NCI-H128 (cell line): ENCODE measurements at regions not wholly inside any gene's neighbourhood (a gene's known extent, or its start where the extent isn't known, plus 50 kb on each side); places are given as distances from the start of the nearest gene placed in this dataset.

Source experiments
- DNase-seq: peaks from one replicate; lab custom pipeline; 2025; ENCODE audit not compliant: unreplicated experiment; lab: John Stamatoyannopoulos, UW

DNA sequence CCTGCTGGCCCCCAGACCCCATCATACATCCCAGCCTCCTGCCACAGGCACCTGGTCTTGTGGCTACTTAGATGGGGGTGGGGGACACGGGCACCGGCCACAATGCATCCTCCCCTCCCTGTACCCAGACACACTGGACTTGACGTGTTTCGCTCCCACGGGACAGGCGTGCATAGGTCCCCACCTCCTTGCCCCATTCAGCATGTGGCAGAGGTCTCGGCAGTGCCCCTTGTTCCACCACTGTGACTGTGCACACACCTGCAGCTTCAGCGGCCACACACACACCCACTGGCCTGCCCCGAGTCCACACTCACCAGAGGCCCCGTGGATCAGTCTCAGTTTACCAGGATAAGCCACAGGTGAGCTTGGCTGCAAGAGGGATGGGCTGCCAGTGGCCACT is 109.6 kb downstream of the ENGASE start:
- no peak for DNase-seq

DNA sequence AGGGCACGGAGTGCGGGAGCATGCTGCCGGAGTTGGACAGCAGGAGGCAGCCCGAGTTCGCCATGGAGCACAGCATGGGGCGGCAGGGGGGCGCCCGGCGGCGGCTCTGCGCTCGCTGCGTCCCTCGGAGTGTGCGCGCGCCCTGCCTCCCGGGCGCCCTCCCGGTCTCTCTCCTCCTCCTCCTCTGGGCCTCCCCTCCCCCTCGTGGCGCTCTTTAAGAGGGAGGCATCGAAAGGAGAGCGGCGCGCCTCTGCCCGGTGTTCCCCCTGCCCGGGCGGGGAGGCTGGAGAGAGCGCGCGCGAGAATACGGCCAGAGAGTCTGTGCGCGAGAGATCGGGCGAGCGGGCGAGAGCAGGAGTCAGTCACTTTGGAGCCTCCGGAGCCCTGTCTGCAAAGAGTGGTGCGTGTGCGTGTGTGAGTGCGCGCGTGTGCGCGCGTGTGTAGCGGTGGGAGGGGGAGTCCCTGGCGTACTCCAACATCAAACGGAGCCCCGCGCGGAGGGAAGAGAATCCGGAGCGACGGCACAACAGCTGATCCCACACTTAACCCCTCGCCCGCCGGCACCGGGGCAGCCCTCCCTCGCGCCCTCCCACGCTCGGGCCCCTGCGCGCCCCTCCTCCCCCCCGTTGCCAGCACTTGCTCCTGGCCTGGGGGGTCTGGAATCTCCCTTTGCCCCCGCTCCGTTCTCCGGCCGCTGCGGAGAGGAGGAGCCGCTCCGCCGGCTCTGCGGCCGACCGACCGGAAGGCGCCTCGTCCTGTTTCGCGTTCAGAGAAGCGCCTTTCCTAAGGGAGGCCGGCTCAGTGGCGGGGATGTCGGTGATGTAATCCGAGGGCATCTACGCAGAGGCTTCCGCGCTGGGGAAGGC is 108.9 kb downstream of the ENGASE start:
- DNase-seq, result peak; percentile 39

DNA sequence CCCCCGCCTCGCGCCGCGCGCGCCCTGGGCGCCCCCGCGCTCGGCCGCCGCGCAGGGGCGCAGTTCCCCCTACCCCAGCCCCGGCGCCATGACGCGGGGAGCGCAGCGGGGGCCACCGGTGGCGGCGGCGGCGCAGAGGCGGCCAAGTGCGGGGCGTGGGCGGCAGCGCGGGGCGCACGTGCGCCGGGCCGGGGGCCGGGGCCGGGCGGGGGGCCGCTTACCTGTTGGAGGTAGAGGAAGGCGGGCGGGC is 108.3 kb downstream of the ENGASE start:
- DNase-seq, result no peak

DNA sequence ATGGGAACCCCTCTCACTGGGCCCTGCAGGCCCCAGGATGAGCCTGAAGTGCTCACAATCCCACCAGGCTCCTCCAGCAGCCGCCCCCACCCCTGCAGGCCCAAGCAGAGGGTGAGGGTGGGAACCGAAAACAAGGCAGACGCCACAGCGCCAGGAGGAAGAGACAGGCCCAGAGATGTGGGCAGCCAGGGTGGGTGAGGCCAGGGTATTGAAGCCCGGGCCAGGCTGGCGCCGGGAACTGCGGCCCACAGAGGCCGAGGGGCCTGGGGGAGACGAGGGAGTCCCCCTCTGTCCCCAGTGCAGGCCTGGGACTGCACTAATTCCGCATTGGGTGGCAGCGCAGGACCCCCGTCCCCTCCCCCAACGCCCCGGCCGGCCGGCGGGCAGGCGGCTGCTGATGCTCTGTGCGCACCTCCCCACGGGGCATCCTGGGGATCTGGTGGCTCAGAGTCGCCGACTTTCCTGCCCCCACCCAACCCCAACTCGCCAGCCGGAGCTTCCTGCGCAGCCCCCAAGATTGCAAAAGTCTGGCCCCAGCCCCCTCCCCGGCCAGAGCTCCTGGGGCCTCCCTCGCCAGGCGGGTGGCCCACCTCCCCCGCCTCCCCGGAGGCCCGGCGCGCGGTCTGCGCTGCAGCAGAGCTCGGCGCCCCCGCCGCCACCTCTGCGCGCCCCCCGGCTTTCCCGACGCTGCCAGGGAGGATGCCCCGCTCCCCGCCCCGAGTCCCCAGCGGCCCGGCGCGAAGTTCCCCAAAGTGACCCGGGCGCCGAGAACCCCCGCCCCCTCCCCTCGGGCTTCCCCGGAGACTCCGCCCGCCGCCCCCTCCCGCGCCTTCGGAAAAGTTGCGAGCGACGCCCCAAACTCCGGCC is 107.8 kb downstream of the ENGASE start:
- no peak for DNase-seq

DNA sequence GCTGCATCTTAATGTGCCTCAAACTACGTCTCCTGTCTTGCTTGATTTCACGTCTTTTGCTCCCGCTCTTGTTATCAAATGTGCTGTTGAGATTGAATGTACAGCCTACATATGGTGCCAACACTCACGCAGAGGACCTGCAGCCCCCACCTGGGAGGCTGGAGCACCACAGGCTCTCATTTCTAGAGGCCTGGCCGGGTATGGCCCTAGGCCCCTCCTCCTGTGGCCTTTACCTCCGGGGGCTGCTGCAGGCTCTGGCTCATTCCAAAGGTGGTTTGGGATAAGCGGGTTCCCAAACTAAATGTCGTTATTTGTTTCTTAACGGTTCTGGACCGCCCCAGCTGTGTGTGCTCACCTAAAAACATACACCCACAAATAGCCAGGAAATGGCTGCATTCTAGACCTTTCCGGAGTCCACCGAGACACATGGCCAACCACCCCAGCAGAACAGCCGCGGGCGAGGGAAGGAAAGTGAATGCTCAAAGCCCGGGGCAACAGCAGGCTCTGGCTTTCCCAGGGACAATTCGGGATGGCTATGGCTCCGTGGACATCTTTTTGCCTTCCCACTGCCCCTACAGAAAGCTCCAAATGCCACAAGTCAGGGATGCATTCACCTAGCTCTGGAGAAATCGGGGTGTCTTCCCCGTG is 105.9 kb downstream of the ENGASE start:
- no peak for DNase-seq

DNA sequence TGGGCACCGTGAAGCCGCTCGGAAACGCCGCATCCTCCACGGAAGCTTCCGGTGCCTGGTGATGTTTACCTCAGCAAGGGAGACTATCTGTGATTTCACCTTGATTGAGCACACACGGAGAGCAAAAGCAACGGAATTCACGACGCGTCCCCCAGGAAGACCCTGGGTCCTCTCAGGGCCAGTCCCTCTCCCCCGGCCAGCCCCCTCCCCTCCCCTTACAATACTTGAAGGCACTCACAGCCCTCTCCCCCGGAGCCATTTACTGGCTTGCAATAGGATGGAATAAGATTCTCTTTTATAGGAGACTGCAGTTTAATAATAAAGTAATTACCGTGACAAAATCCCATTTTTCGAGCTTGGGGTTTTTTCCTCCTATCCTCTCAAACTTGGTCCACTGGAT is 104.7 kb downstream of the ENGASE start:
- no peak for DNase-seq

DNA sequence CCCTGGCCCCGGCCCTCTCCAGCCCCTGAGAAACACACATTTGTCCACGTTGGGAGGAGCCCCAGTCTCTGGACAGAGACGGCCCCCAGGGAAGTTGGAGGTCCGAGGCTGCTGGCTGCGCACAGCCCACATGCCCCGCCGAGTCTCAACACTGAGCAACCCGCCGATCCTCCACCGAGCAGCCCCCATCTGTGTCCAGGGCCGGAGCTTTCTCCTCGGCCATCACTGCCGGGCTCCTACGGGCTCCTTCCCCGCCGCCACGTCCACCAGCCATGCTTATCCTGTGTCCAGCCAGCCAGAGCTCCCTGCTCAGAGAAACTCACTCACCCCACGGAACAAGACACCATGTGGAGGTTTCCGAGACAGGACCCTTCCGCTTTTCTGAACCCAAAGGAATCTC is 103.3 kb downstream of the ENGASE start:
- DNase-seq, result no peak

DNA sequence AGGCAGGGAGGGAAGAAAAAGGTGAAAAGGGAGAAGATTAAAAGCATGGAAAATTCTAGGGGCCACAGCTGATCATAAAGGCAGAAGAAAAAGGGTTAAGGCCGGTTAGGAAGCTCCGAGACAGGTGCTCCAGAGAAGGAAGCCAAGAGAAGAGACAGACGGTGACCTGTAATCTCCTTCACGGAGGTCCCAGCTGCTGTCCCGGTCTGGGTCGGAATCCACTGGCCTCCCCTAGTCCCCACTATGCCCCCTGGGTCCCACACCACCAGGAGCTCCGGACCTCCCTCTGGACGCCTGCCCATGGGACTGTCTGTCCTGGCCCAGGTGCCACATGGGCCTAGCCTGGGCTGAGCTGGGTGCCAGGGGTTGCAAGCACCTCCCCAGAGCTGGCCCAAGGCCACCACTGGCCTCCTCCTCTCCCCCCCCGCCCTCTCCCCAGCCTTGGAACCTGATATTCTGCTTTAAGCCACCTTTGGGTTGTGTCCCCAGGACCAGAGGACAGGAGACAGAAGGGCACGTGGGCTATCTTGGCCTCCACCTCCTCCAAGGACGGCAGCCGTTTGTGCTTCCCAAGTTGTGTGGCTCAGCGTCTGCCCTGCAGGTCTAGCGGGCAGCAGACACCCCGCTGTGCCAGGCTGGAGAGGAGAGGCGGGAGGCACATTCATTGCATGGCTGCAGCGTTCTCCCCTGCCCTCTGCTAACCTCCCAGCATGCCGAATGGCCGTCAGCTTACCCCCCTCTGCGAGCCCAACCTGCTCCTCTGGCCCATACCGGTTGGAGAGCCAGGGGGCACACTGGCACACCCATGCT is 102.4 kb downstream of the ENGASE start:
- DNase-seq, result no peak

DNA sequence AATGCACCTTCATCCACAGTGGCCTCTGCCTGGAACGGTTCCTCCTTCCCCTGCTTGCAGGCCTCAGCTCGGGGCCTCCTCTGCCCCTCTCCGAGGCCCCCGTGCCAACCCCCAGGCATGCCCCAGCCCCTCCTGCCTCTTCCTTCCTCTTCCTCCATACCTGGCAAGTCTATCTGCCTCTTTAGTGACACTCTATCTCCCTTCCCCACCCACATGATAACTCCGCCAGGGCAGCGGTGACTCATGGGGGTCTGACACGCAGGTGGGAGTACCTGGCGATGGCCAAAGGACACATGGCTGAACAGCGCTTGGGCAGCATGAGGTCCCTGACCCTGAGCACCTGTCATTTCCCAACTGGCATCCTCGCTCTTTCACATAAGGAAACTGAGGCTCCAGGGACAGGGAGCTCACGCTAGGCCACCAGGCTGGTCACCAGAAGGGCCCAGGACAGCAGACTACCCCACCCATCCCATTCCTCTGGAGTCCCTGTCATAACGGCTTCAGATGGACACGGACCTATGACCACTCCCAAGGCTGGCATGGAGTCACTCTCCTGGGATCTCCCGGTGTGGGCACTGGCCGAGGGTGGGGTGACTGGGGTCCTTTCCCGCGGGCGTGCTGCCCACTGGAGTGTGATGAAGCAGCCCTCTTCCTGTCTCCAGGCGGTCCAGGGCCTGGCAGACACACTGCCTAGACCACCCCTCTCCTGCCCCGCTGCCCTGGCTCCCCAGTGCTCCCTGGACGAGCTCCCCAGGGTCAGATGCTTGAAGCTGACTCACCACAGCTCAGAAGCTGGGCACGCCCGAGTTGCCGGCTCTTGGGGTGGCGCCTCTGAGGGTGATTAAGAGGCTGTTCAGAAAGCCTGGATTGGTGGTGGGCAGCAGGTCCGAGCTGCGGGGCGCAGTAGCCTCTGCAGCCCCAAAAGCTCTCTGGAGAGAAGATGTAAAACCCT is 100.6 kb downstream of the ENGASE start:
- no peak for DNase-seq

DNA sequence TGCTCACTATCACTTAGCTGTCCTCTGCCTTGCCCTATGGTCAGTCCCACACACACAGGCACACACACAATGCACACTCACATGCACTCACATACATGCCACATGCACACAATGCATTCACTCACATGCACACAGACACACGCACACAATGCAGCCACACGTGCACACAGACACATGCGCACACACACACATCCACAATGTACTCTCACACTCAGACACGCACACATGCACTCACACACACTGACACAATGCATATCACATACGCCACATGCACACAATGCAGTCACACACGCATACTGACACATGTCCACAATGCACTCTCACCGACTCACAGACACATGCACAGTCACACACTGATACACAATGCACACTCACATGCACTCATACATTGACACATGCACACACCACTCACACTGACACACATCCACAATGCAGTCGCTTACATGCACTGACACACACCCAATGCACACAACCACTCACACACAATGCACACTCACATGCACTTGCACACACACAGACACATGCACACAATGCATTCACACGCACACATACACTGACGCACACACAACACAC is 99.7 kb downstream of the ENGASE start:
- DNase-seq, result no peak

DNA sequence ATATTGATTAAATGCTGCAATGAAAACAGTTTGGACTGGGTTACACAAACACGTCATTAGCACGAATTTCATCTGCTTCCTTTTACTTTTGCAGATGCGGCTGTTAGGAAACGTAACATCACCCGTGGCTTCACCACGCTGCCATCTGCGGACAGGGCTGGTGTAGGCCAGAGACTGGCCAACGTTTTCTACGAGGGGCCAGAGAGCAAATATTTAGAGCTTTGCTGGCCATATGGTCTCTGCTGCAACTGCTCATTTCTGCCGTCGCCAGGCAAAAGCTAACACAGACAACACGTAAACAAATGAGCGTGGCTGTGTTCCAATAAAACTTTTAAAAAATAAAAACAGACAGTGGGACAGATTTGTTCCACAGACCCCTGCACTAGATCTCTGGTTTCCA is 96.6 kb downstream of the ENGASE start:
- no peak for DNase-seq

DNA sequence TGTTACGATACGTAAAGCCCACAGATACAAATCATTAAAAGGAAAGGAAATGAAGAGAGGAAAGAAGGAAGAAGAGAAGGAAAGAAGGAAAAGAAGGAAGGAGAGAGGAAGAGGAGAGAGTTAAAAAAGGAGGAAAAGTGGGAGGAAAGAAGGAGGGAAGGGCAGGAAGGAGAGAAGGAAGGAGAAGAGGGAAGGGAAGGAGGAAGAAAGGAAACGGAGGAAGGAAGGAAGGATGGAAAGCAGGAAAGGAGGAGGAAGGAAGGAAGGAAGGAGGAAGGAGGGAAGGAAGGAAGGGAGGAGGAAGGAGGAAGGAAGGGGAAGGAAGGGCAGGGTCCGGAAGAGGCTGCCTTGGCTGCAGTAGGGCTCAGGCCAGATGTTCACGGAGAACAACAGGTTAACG is 95.2 kb downstream of the ENGASE start:
- DNase-seq, result no peak

DNA sequence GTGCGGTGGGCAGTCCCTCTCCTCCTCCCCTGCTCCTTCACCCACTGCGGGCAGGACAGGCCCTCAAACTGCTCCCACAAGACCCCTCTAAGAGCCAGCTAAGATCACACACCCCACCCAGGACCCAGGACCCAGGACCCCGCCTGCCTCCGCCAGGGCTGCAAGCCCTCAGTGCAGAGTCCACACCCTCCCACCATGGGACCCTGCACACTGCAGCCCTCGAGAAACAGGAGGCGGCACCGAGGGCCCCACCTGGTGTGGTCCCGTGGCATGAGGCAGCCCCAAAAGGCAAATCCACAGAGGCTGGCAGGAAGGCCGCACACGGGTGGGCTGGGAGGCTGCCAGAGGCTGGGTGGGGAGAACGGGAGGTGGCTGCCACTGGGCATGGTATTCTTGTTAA is 94.7 kb downstream of the ENGASE start:
- DNase-seq, result no peak

DNA sequence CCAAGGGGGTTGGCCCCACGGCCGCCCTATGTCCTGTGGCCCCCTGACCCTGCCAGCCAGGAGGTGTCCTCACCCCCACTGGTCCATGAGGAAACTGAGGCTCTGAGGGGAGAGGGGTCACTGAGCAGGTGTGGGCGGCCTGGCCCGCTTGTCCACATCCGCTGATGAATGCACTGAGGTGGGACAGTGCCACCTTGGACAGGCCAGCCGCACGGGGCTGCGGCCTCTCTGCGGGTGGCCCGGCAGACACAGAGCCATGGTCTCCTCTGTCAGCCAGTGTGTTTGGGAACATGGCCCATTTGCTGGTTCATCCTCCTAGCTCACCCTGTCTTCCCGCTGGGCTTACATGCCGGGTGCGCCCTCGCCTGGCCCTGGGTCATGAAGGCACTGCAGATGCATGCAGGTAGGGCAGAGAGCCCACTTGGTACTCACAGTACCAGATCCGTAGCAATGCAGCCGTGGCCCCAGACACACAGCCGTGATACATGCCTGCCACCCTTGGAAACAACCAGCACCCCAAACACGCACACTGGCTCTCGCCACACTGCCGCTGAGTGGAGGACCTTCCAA is 93.9 kb downstream of the ENGASE start:
- DNase-seq, result no peak

DNA sequence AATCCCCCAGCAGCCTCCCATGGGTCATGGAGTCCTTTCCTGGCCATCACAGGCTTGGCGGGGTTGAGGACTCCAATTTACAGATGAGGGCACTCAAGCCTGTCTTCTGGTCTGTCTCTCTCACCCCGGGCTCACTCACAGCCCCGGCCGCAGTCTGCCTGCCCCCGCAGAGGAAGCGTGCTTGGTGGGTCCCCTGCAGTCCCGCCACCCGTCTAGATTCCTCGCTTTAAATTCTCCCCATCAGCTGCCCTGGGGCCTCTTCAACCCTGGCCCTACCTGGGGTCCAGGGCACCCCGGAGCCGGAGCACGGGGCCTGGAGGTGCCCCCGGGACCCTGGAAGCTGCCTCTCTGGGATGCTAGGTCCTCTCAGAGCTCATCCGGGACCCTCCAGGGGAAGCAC is 92.9 kb downstream of the ENGASE start:
- DNase-seq, result no peak

DNA sequence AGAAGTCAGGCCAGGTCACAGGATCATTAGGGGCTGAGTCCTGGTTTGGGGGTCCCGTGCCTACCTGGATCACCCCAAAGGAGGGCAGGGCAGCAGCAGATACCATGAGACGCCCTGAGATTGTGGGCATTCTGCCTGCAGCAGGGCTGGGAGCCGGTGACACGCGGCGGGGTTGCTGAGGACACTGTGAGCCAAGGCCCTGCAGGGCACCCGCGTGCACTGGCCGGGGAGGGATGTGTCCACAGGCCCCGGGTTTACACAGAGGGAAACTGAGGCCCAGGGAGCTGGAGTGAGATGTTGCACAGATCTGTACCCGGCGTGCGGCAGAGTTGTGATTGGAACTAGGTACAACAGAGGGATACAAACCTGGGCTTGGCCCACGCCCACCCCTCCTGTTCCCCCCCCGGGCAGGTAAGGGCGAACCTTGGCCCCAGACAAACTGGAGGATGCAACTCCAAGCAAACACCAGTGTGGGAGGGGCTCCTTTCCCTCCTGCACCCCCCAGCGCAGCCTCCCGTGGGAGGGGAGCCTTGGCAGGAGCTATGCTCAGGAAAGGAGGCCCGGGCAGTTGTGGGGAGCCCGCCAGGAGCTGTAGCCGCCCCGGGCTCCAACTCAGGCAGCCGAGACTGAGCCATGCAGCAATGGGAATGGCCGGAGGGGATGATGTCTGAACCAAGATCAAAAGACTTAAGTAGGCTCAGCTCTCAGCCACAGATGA is 91.3 kb downstream of the ENGASE start:
- DNase-seq, result no peak

DNA sequence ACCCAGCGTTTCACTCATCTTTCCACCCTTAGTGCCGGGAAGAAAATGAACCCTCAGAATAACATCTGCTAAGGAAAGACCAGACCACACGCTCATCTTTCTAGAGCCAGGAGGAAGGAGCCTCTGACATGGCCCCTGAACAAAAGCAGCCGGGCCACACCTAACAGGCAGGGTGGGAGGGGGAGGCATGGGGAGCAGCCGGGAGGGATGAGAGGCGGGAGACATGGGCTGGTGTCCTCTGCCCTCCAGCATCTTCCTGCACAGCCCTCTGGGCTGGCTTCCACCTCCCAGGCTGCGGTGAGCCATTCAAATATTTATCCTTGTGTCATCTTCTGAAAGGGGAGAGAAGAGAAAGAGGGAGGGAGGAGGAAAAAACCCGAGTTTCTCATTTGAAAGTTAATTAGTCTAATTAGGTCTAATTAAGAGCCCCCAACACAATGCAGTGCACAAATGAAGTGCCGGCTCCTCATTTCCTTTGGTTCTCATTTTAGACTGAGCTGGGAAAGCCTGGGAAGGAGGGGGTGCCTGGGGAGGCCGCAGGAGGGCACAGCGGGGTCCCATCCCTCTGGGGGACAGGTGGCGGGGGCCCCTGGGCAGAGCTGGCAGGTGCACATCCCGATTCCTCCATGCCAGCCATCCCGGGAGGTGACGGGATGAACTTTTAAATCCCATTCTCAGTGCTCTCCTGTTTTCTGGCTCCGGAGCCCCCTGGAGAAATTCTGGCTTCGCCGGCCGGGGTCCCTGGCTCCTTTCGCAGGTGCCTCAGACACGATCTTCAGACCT is 90.5 kb downstream of the ENGASE start:
- no peak for DNase-seq

DNA sequence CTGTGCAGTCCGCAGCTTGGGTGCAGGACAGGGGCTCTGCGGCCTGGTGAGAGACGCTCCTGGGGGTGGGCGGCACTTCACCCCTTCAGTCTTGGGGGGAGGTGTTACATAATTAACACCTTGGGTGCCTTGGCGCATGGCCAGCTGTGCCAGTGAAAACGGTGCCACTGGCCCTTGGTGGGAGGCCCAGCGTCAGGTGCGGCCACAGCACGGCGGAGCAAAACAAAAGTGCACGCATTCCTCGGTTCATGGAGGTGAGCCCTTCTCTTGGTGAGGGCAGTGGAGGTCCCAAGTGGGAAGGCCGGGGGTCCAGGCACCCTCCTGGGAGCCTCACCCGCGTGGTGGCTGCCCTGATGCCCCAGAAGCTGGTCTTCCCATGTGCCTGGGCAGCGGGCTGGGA is 89.8 kb downstream of the ENGASE start:
- no peak for DNase-seq
